GM19468 (cell line): ENCODE measurements at regions not wholly inside any gene's neighbourhood (a gene's known extent, or its start where the extent isn't known, plus 50 kb on each side); places are given as distances from the start of the nearest gene placed in this dataset.
"Not testable (repeated sequence)": the region's sequence is repeated elsewhere in the genome, so short reads cannot be mapped to it uniquely, and the experiment has no call there.

Experiments used
- ATAC-seq: cut with Tn5 transposase; IDR thresholded peaks from one replicate; pipeline ENCODE4 v1.9.1; 2021; ENCODE audit warnings: mild to moderate bottlenecking, moderate library complexity, moderate number of reproducible peaks; ENCODE audit not compliant: unreplicated experiment; ENCODE audit errors: extremely low read depth

DNA sequence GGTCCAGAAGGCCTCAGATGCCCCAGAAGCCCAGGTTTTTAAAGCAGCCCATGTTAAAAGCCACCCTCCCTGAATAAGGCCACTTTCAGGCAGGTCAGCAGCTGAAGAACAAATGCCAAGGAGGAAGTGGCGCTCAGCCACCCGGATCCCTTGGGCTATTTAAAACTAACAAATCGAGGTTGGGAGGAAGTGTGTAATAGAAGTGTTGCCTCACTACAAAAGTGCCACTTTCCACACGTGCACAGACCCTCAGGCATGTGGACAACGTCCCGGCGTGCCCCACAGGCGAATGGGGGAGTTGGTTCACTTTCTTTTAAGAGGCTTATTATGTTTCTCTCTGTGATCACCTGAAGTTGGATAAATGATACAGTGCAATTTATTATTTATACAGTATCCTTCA lies 173.8 kb upstream of the SALL3 start:
- no peak for ATAC-seq

- no peak for ATAC-seq
Measured at GRCh38 chr18:78807668-78808067, 171.9 kb upstream of the SALL3 start.

GRCh38 chr18:78809845-78810244 lies 169.8 kb upstream of the SALL3 start:
- ATAC-seq = no peak

GRCh38 chr18:78810706-78811105 lies 168.9 kb upstream of the SALL3 start:
- no peak for ATAC-seq

GRCh38 chr18:78812067-78812466 lies 167.6 kb upstream of the SALL3 start:
- no peak for ATAC-seq

- no peak for ATAC-seq
Measured at GRCh38 chr18:78813156-78813555, 166.5 kb upstream of the SALL3 start.

DNA sequence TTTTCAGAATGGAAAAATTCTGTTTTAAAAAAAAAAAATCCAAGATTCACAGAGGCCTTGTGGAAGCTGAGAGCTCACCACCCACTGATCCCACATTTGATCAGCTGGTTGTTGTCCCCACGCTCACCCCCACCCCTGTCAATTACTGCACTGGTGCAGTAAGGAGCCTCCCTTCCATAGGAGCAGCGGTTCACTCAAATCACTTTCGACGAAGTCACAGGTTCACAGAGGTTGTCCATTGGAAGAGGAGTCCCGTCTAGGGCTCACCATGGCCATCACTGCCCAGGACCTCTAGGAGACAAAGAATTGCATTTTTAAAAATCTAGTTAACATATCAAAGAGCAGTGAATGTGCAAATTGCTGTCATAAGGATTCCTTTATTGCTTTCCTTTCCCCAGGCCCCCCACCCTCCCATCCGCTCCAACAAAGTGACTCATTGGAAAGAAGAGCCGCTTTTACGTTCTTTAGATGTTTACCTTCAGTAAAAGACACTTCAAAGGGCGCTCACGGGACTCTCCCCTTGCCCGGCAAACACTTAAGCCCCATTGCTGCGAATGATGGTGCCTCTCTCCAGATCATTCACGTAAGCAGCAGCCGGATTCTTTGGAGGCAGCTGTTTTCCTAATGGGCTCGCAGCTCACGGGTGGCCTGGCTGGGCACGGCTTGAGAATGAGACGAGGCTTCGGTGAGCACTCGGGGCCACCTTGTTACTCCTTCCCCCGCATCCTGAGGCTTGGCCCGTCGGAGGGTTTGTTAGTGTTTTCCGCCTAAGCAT lies 165.5 kb upstream of the SALL3 start:
- no peak for ATAC-seq

GRCh38 chr18:78814766-78815165 lies 164.9 kb upstream of the SALL3 start:
- no peak for ATAC-seq

- ATAC-seq = no peak
Measured at GRCh38 chr18:78816114-78816513, 163.5 kb upstream of the SALL3 start.

DNA sequence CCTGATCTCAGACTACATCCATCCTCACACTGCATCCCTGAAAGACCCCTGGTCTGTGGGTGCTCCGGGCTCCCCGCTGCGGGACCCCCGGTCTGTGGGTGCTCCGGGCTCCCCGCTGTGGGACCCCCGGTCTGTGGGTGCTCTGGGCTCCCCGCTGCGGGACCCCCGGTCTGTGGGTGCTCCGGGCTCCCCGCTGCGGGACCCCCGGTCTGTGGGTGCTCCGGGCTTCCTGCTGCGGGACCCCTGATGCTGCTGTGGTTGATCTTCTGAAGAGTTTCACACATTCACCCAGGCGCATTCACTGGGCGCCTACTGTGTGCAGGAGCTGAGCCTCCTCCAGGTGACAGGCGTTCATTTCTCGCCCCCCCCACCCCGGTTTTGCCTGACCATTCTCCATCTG lies 162.7 kb upstream of the SALL3 start:
- no peak for ATAC-seq

DNA sequence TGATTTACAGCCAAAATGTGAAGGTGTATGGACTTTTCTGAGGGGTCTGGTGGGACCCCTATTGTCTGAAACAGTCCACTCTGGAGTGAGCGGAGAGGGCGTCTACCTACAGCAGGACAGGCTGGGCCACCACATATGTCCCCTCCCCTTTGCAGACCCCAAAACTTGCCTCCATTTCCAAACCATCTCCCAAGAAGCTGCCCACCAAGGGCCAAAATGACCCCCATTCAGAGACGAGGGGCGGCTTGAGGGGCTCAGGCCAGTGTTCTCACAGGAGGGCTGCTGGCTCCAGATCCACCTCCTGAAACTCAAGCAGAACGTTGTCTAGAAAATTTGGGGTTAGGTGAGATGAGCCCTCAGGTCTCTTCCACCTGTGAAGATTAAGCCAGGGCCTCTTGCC lies 161.1 kb upstream of the SALL3 start:
- no peak for ATAC-seq

DNA sequence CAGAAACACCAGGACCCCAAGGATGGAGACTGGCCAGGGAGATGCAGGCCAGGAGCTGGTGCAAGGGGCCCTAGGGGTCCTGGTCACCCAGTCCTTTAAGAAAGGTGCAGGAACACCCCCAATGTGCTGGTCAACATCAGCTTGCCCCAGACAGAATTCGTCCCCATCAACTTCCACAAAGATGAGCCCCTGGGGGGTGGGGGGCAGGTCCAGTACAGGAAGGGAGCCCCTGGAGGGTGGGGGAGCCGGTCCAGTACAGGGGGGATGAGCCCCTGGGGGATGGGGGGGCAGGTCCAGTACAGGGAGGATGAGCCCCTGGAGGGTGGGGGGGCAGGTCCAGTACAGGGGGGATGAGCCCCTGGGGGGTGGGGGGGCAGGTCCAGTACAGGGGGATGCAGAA lies 160.7 kb upstream of the SALL3 start:
- no peak for ATAC-seq

DNA sequence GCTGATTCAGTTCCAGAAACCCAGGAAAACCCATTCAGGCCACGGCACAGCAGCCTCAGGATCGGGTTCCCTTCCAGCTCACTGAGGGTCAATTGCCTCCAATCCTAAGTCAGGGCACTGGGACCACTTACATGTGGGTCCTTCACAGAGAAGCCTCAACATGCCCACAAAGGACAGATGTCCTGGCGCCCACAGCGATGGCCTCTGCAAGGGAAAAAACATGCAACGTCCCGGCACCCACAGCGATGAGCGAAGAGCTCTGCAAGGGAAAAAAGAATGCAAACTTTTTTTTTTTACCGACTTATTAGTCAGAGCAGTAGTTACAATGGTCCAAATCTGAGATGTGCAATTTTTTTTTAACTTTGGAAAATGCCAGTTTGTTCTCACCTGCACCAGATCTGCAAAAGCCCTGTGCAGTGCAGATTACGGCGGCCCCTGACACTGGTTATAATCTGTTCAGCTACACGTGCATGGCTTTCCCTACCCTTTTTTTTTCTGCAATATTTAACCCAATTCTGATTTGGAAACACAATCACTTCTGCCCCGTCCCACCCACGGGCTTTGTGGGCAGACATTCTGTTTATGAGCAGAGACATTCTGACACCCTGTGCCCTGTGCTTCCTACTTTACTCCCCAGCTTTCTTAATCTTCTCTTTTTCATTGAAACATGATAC lies 159.3 kb upstream of the SALL3 start:
- no peak for ATAC-seq

DNA sequence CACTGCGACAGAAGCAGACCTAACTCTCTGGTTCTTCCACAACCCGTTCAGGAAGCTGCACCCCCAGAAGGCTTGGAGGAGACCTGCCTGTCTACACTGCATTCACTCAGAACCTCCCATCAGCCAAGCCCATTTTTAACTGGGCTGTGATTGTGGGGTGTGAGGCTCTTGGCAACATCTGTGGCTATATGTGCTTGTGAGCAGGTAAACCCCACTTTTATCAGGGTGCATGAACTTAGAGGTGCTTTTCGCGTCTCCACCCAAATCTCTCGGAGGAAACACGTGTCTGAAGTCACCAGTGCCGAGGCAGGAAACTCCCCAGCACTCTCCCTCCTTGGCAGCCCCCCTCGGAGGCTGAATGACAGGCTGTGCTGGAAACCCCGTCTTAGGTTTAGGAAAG lies 158.2 kb upstream of the SALL3 start:
- ATAC-seq = no peak

DNA sequence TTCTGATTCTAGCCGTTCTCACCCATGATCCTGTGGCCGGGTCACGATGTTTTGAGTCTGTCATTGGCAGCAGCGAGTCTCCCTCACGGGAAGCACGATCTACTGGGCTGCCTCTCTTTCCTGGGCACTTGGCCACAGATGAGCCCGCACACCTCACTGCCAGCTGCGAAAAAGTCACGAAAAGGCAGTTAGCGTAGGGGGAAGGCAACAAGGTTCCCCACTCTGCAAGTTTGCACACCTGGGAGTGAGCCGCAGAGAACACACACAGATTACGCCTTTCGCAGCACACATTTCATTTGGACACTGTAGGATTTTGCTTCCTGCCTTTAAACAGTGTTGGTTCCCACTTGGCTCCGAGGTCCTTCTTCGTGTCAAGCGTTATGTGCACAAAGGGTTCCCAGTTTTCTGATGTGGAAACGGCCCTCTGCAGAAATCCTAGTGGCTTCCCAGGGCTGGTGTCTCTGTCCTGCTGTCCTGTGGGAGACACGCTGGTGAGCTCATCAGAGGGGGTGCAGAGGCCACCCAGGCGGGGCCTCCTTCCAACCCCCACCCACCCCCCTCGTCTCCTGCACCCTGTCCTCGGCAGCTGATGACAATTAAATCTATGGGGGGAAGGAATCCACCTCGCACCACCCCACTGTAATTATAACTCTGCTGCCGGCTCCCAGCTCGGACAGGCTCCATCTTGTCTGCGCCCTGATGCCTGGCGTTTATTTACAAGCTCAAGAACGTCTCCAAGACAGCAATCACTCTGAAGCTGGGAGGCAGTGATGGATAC lies 157.3 kb upstream of the SALL3 start:
- ATAC-seq = no peak

DNA sequence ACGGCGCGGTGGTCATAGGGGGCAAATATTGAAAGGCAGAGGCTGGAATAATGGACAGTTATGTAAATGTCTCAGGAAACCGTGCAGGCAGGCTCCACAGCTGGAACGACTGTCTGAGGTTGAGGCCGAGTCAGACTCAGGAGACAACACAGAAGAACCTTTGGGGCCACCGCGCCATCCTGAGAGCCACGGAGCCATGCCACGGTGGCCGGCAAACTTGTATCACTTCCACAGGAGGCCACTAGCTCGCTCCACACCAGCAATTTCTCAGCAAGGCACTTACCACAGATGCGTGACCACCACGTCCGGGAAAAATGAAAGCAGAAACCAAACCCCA lies 156.7 kb upstream of the SALL3 start:
- no peak for ATAC-seq

DNA sequence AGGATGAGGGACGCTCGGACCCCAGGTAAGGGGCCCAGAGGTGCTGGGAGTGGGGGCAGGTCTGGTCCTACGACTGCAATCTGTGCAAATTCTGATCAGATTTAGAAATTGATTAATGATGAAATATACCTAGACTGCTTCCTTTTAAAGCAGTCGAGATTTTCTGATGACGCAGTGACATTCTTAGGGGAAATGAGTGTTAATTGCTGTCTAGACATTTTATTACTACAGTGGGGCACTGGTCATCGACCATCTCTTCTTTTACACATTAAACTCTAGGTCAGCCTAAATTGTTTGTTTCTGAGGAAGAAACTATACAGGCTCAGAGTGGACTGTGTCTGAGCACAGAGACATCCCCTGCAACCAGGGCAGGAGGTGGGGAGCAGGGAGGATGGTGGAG lies 154.4 kb upstream of the SALL3 start:
- no peak for ATAC-seq

GRCh38 chr18:78826631-78827030 lies 153.0 kb upstream of the SALL3 start:
- no peak for ATAC-seq

DNA sequence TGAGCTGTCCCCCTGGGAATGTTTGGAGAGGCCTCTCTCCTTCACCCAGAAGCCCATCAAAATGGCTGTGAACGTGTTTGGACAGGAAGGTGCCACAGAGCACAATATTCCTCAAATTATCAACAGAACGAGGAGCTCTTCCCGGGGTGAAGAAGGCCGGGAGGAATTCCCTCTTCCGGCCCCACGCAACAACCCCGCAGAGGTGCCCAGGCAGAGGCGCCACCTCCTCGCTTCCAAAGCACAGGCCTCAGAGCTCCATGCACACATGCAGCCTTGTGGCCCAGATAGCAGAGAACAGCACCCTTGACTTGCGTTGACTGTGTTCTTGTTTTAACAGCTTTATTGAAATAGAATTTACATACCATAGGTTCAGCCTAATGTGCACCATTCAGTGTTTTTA lies 152.5 kb upstream of the SALL3 start:
- no peak for ATAC-seq

DNA sequence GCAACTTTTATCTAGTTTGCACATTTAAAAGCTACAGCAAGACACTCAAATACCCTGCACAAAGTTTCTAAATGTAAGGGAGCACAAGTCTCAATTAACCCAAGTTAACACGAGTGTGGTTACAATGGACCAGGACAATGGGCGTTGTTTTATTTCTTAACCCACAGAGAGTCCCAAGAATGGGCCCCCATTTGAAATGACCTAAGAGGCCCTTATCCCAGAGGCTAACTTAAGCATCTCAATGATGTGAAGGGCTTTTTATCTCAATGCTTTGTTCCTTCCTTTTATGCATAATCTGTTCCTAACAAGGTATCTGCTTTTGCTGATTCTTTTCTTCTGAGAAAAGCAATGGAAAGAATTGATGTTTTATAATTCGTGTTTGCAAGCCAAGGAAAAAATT lies 151.5 kb upstream of the SALL3 start:
- no peak for ATAC-seq

- ATAC-seq = not testable (repeated sequence)
Measured at GRCh38 chr18:78829026-78829425, 150.6 kb upstream of the SALL3 start.
